Motor neuron (in vitro differentiated cells): ENCODE measurements at regions not wholly inside any gene's neighbourhood (a gene's known extent, or its start where the extent isn't known, plus 50 kb on each side); places are given as distances from the start of the nearest gene placed in this dataset.

ENCODE experiments used
- ATAC-seq, 8 experiments: fragments of 200-7000 bp; cut with Tn5 transposase; replicated peaks in 6 of 8; 2 replicates each; pipeline ENCODE4 v1.8.0; 2021; ENCODE audit warnings: mild to moderate bottlenecking in 8 of 8, moderate library complexity in 8 of 8
- H3K27ac ChIP-seq, 2 donors: fragments of 250-450 bp; sonication (Bioruptor Pico); 2 replicates each; pipeline ENCODE4 v1.9.0; 2021; ENCODE audit warnings: antibody characterized with exemption in 2 of 2, mild to moderate bottlenecking in 2 of 2, moderate library complexity in 1 of 2
- H3K4me1 ChIP-seq, 2 donors: fragments of 250-450 bp; sonication (Bioruptor Pico); replicated peaks in 1 of 2; 2 replicates each; pipeline ENCODE4 v1.6.1; 2021; ENCODE audit warnings: antibody characterized with exemption in 2 of 2, mild to moderate bottlenecking in 2 of 2, moderate library complexity in 1 of 2
- H3K4me3 ChIP-seq, 5 donors: fragments of 250-450 bp; sonication (Bioruptor Pico); 2 replicates each; pipeline ENCODE4 v1.9.0; 2021; ENCODE audit warnings: antibody characterized with exemption in 5 of 5, mild to moderate bottlenecking in 5 of 5, moderate library complexity in 4 of 5
- WGBS, 10 experiments: fragments of 450-650 bp; shearing (Covaris generic); methylation state at CpG; one replicate each; pipeline ENCODE4 v1.0.0; 2022; 5-methylcytosine and 5-hydroxymethylcytosine counted together
- in situ Hi-C, 9 experiments: fragments of 400-800 bp; cut with MboI; loops; one replicate each; pipeline ENCODE4 v1.15.0; 2021; ENCODE audit warnings: low sequenced_read_pairs in 9 of 9, low pct_unique_long_range_greater_than_20kb in 2 of 9; ENCODE audit not compliant: unreplicated experiment in 9 of 9

- in situ Hi-C loops, result no loop called here
- no peak for ATAC-seq
- H3K4me3 ChIP-seq, result no peak overlapping the region
- WGBS, 10 experiments, result 66 to 100% (median 89%) methylated on average over 2 to 13 of the region's 13 CpGs
- H3K27ac ChIP-seq, result no peak overlapping the region
- H3K4me1 ChIP-seq, result peaks cover 4 to 11% of the 10 kb centered on the region in 2 donors
Observed at GRCh38 chr5:110104060-110104725, 414.5 kb downstream of the MAN2A1 start.

GRCh38 chr5:110104726-110105669 is 415.3 kb downstream of the MAN2A1 start:
- Histone ChIP-seq H3K4me1 (peaks cover 4 to 16% of the 10 kb centered on the region in 2 donors), H3K27ac (no peak overlapping the region), H3K4me3 (no peak overlapping the region)
- in situ Hi-C loops, result no loop called here
- peak in 6 of 8 experiments; percentile 14 to 84 (median 54) for ATAC-seq
- 0 to 84% (median 59%) methylated on average over 1 to 4 of the region's 4 CpGs for WGBS, 10 experiments

GRCh38 chr5:110105692-110106091 is 416.0 kb downstream of the MAN2A1 start:
- ATAC-seq, result peak in 6 of 8 experiments; percentile 4 to 75 (median 46)
- peaks cover 4 to 23% of the 10 kb centered on the region in 2 donors for H3K4me1 ChIP-seq
- no peak overlapping the region for H3K27ac ChIP-seq
- no peak overlapping the region for H3K4me3 ChIP-seq
- in situ Hi-C loops, result no loop called here
- WGBS, 10 experiments, result 0 to 100% (median 53%) methylated on average over 1 to 2 of the region's 2 CpGs; no CpG with 5 or more reads in 3 of the 10 experiments

GRCh38 chr5:110106750-110107149 is 417.0 kb downstream of the MAN2A1 start:
- no peak for ATAC-seq
- Histone ChIP-seq H3K27ac (no peak overlapping the region), H3K4me3 (no peak overlapping the region), H3K4me1 (peaks cover 4 to 28% of the 10 kb centered on the region in 2 donors)
- in situ Hi-C loops, result no loop called here
- 80 to 100% (median 89%) methylated on average over 1 of the region's 1 CpG; no CpG with 5 or more reads in 5 of the 10 experiments for WGBS, 10 experiments

- no peak overlapping the region for H3K27ac ChIP-seq
- no peak overlapping the region for H3K4me3 ChIP-seq
- 29 to 100% (median 76%) methylated on average over 1 to 3 of the region's 4 CpGs; no CpG with 5 or more reads in 6 of the 10 experiments for WGBS, 10 experiments
- in situ Hi-C loops, result no loop called here
- H3K4me1 ChIP-seq, result peaks cover 4 to 29% of the 10 kb centered on the region in 2 donors
- no peak for ATAC-seq
Observed at GRCh38 chr5:110108520-110108919, 418.8 kb downstream of the MAN2A1 start.

GRCh38 chr5:110109667-110110066 is 419.9 kb downstream of the MAN2A1 start:
- H3K4me3 ChIP-seq, result no peak overlapping the region
- no peak overlapping the region for H3K27ac ChIP-seq
- in situ Hi-C loops, result no loop called here
- H3K4me1 ChIP-seq, result peaks cover 4 to 29% of the 10 kb centered on the region in 2 donors
- ATAC-seq, result peak in 5 of 8 experiments; percentile 50 to 90 (median 72)
- WGBS, 10 experiments, result 20 to 89% (median 63%) methylated on average over 1 to 3 of the region's 3 CpGs; no CpG with 5 or more reads in 1 of the 10 experiments

GRCh38 chr5:110112348-110112747 is 422.6 kb downstream of the MAN2A1 start:
- peak in 3 of 8 experiments; percentile 84 to 98 (median 96) for ATAC-seq
- no peak overlapping the region for H3K27ac ChIP-seq
- in situ Hi-C loops, result no loop called here
- H3K4me3 ChIP-seq, result no peak overlapping the region
- peaks cover 0 to 24% of the 10 kb centered on the region in 2 donors for H3K4me1 ChIP-seq

- in situ Hi-C loops, result no loop called here
- peaks cover 0 to 8% of the 10 kb centered on the region in 2 donors for H3K4me1 ChIP-seq
- no peak for ATAC-seq
- no peak overlapping the region for H3K27ac ChIP-seq
- WGBS, 10 experiments, result 17 to 100% (median 67%) methylated on average over 1 to 3 of the region's 3 CpGs; no CpG with 5 or more reads in 3 of the 10 experiments
- no peak overlapping the region for H3K4me3 ChIP-seq
Observed at GRCh38 chr5:110115503-110115902, 425.8 kb downstream of the MAN2A1 start.

GRCh38 chr5:110116539-110116938 is 426.8 kb downstream of the MAN2A1 start:
- in situ Hi-C loops, result no loop called here
- Histone ChIP-seq H3K4me3 (no peak overlapping the region), H3K4me1 (peaks cover 0 to 3% of the 10 kb centered on the region in 2 donors), H3K27ac (no peak overlapping the region)
- WGBS, 10 experiments, result 11 to 100% (median 63%) methylated on average over 1 of the region's 1 CpG; no CpG with 5 or more reads in 2 of the 10 experiments
- no peak for ATAC-seq

- in situ Hi-C loops, result no loop called here
- 50 to 100% (median 83%) methylated on average over 1 to 8 of the region's 11 CpGs; no CpG with 5 or more reads in 2 of the 10 experiments for WGBS, 10 experiments
- no peak for ATAC-seq
- Histone ChIP-seq H3K4me3 (no peak overlapping the region), H3K27ac (no peak overlapping the region), H3K4me1 (no peaks in the 10 kb centered on the region)
Observed at GRCh38 chr5:110134963-110135935, 445.5 kb downstream of the MAN2A1 start.

GRCh38 chr5:110150199-110150598 is 460.5 kb downstream of the MAN2A1 start:
- no peaks in the 10 kb centered on the region for H3K4me1 ChIP-seq
- in situ Hi-C loops, result no loop called here
- H3K4me3 ChIP-seq, result no peak overlapping the region
- WGBS, 10 experiments, result 27 to 100% (median 88%) methylated on average over 1 to 5 of the region's 5 CpGs
- ATAC-seq, result no peak
- no peak overlapping the region for H3K27ac ChIP-seq

GRCh38 chr5:110159202-110159601 is 469.5 kb downstream of the MAN2A1 start:
- no peak for ATAC-seq
- in situ Hi-C loops, result no loop called here
- WGBS, 10 experiments, result 0 to 100% (median 100%) methylated on average over 1 of the region's 1 CpG

More at GRCh38 chr5:110159202-110159601, 469.5 kb downstream of the MAN2A1 start:
- Histone ChIP-seq H3K4me1 (no peaks in the 10 kb centered on the region), H3K27ac (no peak overlapping the region), H3K4me3 (no peak overlapping the region)
